GM18907 (cell line): ENCODE measurements at regions not wholly inside any gene's neighbourhood (a gene's known extent, or its start where the extent isn't known, plus 50 kb on each side); places are given as distances from the start of the nearest gene placed in this dataset.

Experiments
- ATAC-seq: cut with Tn5 transposase; IDR thresholded peaks from one replicate; pipeline ENCODE4 v1.9.1; 2021; ENCODE audit warnings: mild to moderate bottlenecking, moderate library complexity; ENCODE audit not compliant: unreplicated experiment

GRCh38 chr2:120948662-120949011 lies 213.0 kb downstream of the GLI2 start:
- ATAC-seq, result no peak

GRCh38 chr2:120949027-120949956 lies 213.6 kb downstream of the GLI2 start:
- no peak for ATAC-seq

GRCh38 chr2:120949957-120950590 lies 214.4 kb downstream of the GLI2 start:
- ATAC-seq, result no peak

- no peak for ATAC-seq
Observed at GRCh38 chr2:120951693-120952092, 216.0 kb downstream of the GLI2 start.

GRCh38 chr2:120952318-120952717 lies 216.7 kb downstream of the GLI2 start:
- ATAC-seq, result no peak

- no peak for ATAC-seq
Observed at GRCh38 chr2:120953066-120953756, 217.5 kb downstream of the GLI2 start.

- ATAC-seq, result no peak
Observed at GRCh38 chr2:120953843-120954584, 218.3 kb downstream of the GLI2 start.

- ATAC-seq, result no peak
Observed at GRCh38 chr2:120954939-120955338, 219.3 kb downstream of the GLI2 start.

- no peak for ATAC-seq
Observed at GRCh38 chr2:120955427-120955826, 219.8 kb downstream of the GLI2 start.

- ATAC-seq, result no peak
Observed at GRCh38 chr2:120956486-120957156, 221.0 kb downstream of the GLI2 start.

- no peak for ATAC-seq
Observed at GRCh38 chr2:120957905-120958304, 222.2 kb downstream of the GLI2 start.

- ATAC-seq, result no peak
Observed at GRCh38 chr2:120958623-120959366, 223.1 kb downstream of the GLI2 start.

- no peak for ATAC-seq
Observed at GRCh38 chr2:120959426-120959825, 223.8 kb downstream of the GLI2 start.

GRCh38 chr2:120960770-120961366 lies 225.2 kb downstream of the GLI2 start:
- no peak for ATAC-seq

GRCh38 chr2:120961396-120961795 lies 225.7 kb downstream of the GLI2 start:
- no peak for ATAC-seq

GRCh38 chr2:120963997-120964705 lies 228.5 kb downstream of the GLI2 start:
- no peak for ATAC-seq

- ATAC-seq, result no peak
Observed at GRCh38 chr2:120964819-120965218, 229.2 kb downstream of the GLI2 start.

GRCh38 chr2:120966510-120967254 lies 231.0 kb downstream of the GLI2 start:
- no peak for ATAC-seq
